Omental fat pad (tissue), 3 donors: ENCODE measurements at regions not wholly inside any gene's neighbourhood (a gene's known extent, or its start where the extent isn't known, plus 50 kb on each side); places are given as distances from the start of the nearest gene placed in this dataset.

Source experiments
- ATAC-seq: fragments of 150-250 bp; one replicate; pipeline ENCODE4 v1.9.1; 2016; ENCODE audit warnings: mild to moderate bottlenecking, moderate library complexity; ENCODE audit not compliant: low FRiP score
- DNase-seq: peaks from one replicate; pipeline ENCODE4 v3.0.0-alpha.2; 2019; ENCODE audit warnings: low spot score
- TF ChIP-seq, protein P1 (sequence below), 3 donors: fragments of 450-650 bp; IDR thresholded peaks; one replicate each; pipeline ENCODE4 v1.5.1; 2016 to 2017; ENCODE audit warnings: antibody characterized with exemption in 3 of 3, mild to moderate bottlenecking in 3 of 3, moderate library complexity in 2 of 3

GRCh38 chr11:19644316-19644715, 68.3 kb upstream of the NAV2 start:
- TF ChIP-seq, protein P1, sequence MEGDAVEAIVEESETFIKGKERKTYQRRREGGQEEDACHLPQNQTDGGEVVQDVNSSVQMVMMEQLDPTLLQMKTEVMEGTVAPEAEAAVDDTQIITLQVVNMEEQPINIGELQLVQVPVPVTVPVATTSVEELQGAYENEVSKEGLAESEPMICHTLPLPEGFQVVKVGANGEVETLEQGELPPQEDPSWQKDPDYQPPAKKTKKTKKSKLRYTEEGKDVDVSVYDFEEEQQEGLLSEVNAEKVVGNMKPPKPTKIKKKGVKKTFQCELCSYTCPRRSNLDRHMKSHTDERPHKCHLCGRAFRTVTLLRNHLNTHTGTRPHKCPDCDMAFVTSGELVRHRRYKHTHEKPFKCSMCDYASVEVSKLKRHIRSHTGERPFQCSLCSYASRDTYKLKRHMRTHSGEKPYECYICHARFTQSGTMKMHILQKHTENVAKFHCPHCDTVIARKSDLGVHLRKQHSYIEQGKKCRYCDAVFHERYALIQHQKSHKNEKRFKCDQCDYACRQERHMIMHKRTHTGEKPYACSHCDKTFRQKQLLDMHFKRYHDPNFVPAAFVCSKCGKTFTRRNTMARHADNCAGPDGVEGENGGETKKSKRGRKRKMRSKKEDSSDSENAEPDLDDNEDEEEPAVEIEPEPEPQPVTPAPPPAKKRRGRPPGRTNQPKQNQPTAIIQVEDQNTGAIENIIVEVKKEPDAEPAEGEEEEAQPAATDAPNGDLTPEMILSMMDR (IDR thresholded peaks at IDR 0.05), result no peak
- no peak for ATAC-seq
- no peak for DNase-seq

DNA sequence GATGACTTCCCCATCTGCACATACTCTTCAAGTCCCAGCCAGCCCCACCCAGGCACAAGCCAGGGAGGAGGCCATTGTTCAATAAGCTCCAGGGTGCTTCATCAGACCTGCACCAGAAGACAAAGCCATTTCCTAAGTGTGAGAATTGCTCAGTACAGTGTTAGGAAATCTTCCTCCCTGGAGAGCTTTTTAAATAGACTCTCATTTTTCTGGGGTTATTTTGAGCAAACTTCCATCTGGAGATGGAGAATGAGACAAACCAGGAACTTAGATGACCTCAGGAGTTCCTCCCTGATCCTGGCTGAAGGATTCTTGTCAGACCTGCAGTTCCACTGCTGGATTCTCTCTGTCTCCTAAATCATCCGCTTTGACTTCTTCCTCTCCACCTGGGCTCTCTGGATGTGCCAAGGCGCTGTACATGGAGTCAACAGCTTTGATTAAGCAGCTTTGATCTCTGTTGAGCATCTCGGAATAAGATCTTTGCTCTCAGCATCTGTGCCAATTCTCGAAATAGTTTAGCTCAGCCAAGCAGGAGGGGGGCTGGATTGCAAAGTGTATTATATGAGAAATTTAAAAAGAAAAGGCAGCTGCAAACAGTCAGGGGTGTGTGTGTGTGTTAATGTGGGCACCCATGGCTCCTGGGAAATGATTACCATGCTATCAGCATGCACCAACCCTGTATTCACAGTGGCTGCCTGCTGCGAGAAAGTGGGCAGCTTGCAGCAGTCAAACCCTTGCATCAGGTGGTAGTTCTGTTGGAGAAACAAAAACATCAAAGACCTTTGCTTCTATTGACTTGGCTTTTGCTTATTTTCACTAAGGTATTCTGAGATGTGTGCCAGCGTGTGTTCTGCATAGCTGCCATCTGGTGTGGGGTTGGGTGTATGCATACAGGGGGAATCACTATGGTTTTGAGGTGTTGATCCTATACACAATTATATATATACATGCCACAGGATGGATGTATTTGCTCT, 70.2 kb upstream of the NAV2 start:
- TF ChIP-seq, protein P1 (IDR thresholded peaks at IDR 0.05), result no peak
- DNase-seq (no peak), ATAC-seq (no peak)

DNA sequence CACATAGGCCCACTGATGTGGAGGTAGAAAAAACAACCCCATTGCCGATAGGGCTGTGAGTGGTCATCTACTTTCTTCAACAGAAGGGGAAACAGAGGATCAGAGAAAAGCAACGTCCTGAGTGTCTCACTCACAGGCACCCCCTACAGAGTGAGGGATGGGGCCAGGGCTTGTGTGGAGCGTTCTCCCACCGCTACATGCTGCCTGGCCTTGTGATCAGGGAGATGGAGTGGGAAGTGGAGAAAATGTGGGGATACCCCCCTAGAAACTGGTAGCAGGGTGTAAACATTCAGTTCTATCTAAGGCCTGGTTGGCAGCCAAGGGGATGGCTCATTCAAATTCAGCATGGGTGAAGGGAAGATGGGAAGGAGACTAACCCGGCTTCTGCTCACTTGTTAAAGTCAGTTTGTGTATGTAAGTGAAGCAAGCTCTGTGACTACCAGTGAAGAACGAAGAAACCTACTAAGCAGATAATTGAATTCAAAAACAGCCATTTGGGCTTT, 73.0 kb upstream of the NAV2 start:
- DNase-seq (no peak), ATAC-seq (no peak)

DNA sequence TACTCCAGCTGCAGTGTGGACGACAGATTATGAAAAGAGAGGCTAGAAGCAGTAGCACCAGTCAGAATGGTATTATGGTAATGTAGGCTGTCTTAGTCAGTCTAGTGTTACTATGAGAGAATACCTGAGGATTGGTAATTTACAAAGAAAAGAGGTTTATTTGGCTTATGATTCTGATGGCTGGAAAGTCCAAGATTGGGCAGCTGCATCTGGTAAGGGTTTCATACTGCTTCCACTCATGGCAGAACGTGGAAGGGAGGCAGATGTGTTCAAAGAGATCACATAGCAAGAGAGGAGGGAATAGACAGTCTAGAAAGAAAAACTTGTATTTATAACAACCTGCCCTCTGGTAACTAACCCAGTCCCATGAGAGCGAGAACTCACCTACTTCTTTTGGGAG, 77.3 kb upstream of the NAV2 start:
- ATAC-seq, result no peak
- TF ChIP-seq, protein P1 (IDR thresholded peaks at IDR 0.05), result no peak
- no peak for DNase-seq

More for the DNA sequence above, 73.0 kb upstream of the NAV2 start:
- TF ChIP-seq, protein P1 (IDR thresholded peaks at IDR 0.05), result no peak

GRCh38 chr11:19633276-19633675, 79.4 kb upstream of the NAV2 start:
- TF ChIP-seq, protein P1 (IDR thresholded peaks at IDR 0.05), result no peak
- ATAC-seq, result peak; percentile 34
- no peak for DNase-seq

DNA sequence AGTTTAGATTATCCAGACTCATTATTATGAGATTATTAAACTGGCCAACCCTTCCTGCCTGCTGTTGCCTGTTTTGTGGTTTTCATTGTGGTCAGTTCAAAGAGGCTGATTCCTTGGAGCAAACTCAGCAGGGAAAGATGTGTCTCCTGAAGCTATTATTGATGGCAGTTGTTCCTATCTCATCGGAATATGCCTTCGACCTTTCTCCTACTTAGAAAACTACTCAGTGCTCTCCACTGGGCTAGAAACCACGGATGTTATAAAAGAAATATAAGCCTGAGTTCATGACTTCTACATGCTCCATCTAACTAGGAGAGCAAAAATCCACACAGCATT, 80.2 kb upstream of the NAV2 start:
- no peak for DNase-seq
- no peak for ATAC-seq
- TF ChIP-seq, protein P1 (IDR thresholded peaks at IDR 0.05), result no peak
